Activated CD4-positive, alpha-beta T cell treated with anti-CD3 and anti-CD28 coated beads, Interleukin-2, amount 50 U/mL, for 24 hours (primary cell): ENCODE measurements at regions not wholly inside any gene's neighbourhood (a gene's known extent, or its start where the extent isn't known, plus 50 kb on each side); places are given as distances from the start of the nearest gene placed in this dataset.

Experiments used
- DNase-seq, 2 donors: peaks; one replicate each; pipeline ENCODE4 v3.0.0-alpha.2; 2020; ENCODE audit warnings: low read depth in 1 of 2, low spot score in 1 of 2

DNA sequence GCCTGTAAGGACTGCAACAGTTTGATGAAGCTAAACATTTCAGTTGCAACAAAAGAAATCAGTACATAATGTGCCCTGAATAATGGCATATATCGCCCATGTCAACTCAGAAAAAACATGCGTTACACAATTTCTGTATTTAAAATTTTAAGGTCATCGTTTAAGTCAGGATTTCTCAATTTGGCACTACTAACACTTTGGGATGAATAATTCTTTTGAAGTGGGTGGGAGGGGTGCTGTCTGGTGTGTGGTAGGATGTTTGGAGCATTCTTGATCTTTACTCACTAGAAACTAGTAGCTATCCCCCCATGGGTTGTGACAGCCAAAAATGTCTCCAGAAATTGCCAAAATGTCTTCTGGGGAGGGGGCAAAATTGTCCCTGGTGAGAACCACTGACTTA, 50.7 kb upstream of the CNTNAP4 start:
- no peak for DNase-seq
